ENCODE measurements at regions not wholly inside any gene's neighbourhood (a gene's known extent, or its start where the extent isn't known, plus 50 kb on each side); places are given as distances from the start of the nearest gene placed in this dataset.

DNA sequence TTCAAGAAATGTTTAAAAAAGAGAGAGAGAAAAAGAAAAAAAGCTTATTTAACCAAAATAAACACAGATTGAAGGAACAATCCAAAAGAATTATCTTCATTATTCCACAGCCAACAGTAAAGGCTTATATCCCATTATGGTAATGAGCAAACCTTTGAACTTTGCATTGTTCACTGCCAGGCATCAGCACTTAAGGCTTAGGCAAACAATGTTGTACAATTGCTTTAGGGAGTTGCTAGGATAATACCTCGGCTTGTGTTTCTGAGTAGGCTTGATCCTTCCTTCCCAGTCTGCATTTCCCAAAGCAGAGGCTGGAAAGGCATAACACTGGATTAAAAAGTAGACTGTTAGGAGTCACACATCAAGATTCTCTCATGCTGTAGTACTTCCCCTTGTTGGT, 352.7 kb upstream of the IGFBP7 start:
- Histone ChIP-seq H3K27ac (no peak overlapping the region), H3K4me1 (no peaks in the 10 kb centered on the region), H3K9me3 (no peaks in the 10 kb centered on the region), H3K36me3 (no peaks in the 10 kb centered on the region), H3K27me3 (no peaks in the 10 kb centered on the region), H3K4me3 (no peak overlapping the region)
- intact Hi-C loops (cut with DNase I; ENCODE audit: low total_unique reads): no loop called here
- no peak for TF ChIP-seq POLR2A (IDR thresholded peaks at IDR 0.05)
- no peak for TF ChIP-seq POLR2AphosphoS5 (IDR thresholded peaks at IDR 0.05)
- TF ChIP-seq, protein P1, sequence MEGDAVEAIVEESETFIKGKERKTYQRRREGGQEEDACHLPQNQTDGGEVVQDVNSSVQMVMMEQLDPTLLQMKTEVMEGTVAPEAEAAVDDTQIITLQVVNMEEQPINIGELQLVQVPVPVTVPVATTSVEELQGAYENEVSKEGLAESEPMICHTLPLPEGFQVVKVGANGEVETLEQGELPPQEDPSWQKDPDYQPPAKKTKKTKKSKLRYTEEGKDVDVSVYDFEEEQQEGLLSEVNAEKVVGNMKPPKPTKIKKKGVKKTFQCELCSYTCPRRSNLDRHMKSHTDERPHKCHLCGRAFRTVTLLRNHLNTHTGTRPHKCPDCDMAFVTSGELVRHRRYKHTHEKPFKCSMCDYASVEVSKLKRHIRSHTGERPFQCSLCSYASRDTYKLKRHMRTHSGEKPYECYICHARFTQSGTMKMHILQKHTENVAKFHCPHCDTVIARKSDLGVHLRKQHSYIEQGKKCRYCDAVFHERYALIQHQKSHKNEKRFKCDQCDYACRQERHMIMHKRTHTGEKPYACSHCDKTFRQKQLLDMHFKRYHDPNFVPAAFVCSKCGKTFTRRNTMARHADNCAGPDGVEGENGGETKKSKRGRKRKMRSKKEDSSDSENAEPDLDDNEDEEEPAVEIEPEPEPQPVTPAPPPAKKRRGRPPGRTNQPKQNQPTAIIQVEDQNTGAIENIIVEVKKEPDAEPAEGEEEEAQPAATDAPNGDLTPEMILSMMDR (IDR thresholded peaks at IDR 0.05): no peak
- no peak for DNase-seq (ENCODE audit: low spot score in 2 of 2)

DNA sequence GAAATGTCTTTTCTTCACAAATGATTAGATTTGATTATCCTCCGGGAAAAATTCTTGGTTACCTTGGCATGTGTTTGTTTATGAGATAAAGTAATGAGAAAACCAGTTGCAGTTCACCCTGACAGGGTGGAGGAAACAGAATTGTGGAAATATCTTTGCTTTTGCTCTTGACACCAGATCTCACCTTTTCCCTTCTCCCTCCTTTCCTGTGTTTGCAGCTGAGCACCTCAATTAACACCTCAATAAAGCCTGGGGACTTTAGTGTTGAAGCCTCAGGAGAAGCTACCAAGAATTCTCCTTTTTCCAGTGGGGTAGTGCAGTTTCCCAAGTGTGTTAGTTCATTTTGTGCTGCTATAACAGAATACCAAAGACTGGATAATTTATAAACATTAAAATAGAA, 350.8 kb upstream of the IGFBP7 start:
- Histone ChIP-seq H3K36me3 (no peaks in the 10 kb centered on the region), H3K4me1 (no peaks in the 10 kb centered on the region), H3K4me3 (no peak overlapping the region), H3K9me3 (no peaks in the 10 kb centered on the region), H3K27ac (no peak overlapping the region), H3K27me3 (no peaks in the 10 kb centered on the region)
- TF ChIP-seq, protein P1 (IDR thresholded peaks at IDR 0.05): no peak
- TF ChIP-seq POLR2AphosphoS5 (IDR thresholded peaks at IDR 0.05) (no peak), POLR2A (IDR thresholded peaks at IDR 0.05) (no peak)
- intact Hi-C loops (cut with DNase I; ENCODE audit: low total_unique reads): no loop called here
- DNase-seq (ENCODE audit: low spot score in 2 of 2): no peak

DNA sequence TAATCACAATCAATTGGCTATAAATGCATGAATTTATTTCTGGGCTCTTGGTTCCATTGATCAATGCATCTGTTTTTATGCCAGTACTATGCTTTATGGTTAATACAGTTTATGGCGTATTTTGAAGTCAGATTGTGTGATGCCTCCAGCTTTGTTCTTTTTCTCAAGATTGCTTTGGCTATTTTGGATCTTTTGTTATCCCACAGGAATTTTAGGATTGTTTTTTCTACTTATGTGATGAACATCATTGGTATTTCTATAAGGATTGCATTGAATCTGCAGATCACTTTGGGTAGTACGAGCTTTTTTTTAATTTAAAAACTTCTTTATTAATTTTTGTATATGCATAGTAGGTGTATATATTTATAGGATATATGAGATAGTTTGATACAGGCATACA, 338.7 kb upstream of the IGFBP7 start:
- peaks cover 0 to 7% of the 10 kb centered on the region in 2 donors for H3K27me3 ChIP-seq
- H3K9me3 ChIP-seq: peaks cover 0 to 17% of the 10 kb centered on the region in 2 donors
- DNase-seq (ENCODE audit: low spot score in 2 of 2): no peak
- no peak for TF ChIP-seq POLR2AphosphoS5 (IDR thresholded peaks at IDR 0.05)
- TF ChIP-seq POLR2A (IDR thresholded peaks at IDR 0.05): no peak
- TF ChIP-seq, protein P1 (IDR thresholded peaks at IDR 0.05): no peak
- H3K4me3 ChIP-seq: no peak overlapping the region
- no peaks in the 10 kb centered on the region for H3K4me1 ChIP-seq
- no peaks in the 10 kb centered on the region for H3K36me3 ChIP-seq
- intact Hi-C loops (cut with DNase I; ENCODE audit: low total_unique reads): no loop called here
- no peak overlapping the region for H3K27ac ChIP-seq

DNA sequence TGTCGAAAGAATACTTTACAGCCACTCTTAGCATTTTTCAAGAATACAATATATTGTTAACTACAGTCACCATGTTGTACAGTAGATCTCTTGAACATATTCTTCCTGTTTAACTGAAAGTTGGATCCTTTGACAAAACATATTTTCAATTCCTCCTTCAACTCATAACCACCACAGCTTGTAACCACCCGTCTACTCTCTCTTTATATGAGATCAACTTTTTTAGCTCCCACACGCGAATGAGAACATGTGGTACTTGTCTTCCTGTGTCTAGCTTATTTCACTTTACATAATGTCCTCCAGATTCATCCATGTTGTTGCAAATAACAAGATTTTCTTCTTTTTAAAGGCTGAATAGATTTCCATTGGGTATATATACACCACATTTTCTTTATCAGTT, 338.3 kb upstream of the IGFBP7 start:
- peaks cover 0 to 7% of the 10 kb centered on the region in 2 donors for H3K27me3 ChIP-seq
- H3K4me3 ChIP-seq: no peak overlapping the region
- TF ChIP-seq POLR2A (IDR thresholded peaks at IDR 0.05): no peak
- no peak for TF ChIP-seq POLR2AphosphoS5 (IDR thresholded peaks at IDR 0.05)
- TF ChIP-seq, protein P1 (IDR thresholded peaks at IDR 0.05): no peak
- no peak overlapping the region for H3K27ac ChIP-seq
- no peak for DNase-seq (ENCODE audit: low spot score in 2 of 2)
- no peaks in the 10 kb centered on the region for H3K4me1 ChIP-seq
- H3K36me3 ChIP-seq: no peaks in the 10 kb centered on the region
- peaks cover 0 to 12% of the 10 kb centered on the region in 2 donors for H3K9me3 ChIP-seq
- intact Hi-C loops (cut with DNase I; ENCODE audit: low total_unique reads): no loop called here

DNA sequence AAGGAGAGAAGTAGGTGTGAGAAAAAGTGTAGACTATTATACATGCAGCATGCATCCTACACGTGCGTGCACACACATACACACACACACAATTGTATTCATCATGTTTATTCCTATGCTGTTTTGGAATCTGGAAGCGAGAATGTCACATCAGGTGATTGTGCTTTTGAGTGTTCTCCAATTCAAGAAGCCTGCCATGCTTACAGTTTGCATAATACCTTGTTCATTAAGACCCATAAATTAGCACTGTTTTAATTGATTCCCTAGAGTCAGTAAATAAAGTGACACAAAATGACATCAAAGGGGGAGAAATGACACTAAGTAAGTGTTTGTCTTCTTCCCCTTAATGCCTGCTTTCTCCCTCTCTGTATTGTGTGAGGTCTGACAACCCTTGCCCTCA, 336.1 kb upstream of the IGFBP7 start:
- no peak for DNase-seq (ENCODE audit: low spot score in 2 of 2)
- intact Hi-C loops (cut with DNase I; ENCODE audit: low total_unique reads): no loop called here

More for the DNA sequence above, 336.1 kb upstream of the IGFBP7 start:
- H3K27ac ChIP-seq: no peak overlapping the region
- peaks cover 0 to 8% of the 10 kb centered on the region in 2 donors for H3K9me3 ChIP-seq
- TF ChIP-seq POLR2A (IDR thresholded peaks at IDR 0.05): no peak
- TF ChIP-seq, protein P1 (IDR thresholded peaks at IDR 0.05): no peak
- TF ChIP-seq POLR2AphosphoS5 (IDR thresholded peaks at IDR 0.05): no peak
- no peaks in the 10 kb centered on the region for H3K4me1 ChIP-seq
- no peak overlapping the region for H3K4me3 ChIP-seq
- no peaks in the 10 kb centered on the region for H3K36me3 ChIP-seq
- H3K27me3 ChIP-seq: peaks cover 0 to 7% of the 10 kb centered on the region in 2 donors
